Prostate gland (tissue), 2 donors: ENCODE measurements at regions not wholly inside any gene's neighbourhood (a gene's known extent, or its start where the extent isn't known, plus 50 kb on each side); places are given as distances from the start of the nearest gene placed in this dataset.

Experiments
- CTCF ChIP-seq, 4 experiments: fragments of 200-600 bp in 2 of 4; fragments of 450-650 bp in 2 of 4; sonication (generic) in 2 of 4; IDR thresholded peaks; 1 replicate in 3 of 4; 2 replicates in 1 of 4; pipeline ENCODE4 v1.5.1; 2016 to 2019; ENCODE audit warnings: antibody characterized with exemption in 4 of 4, mild to moderate bottlenecking in 2 of 4, moderate library complexity in 2 of 4
- POLR2A ChIP-seq: fragments of 450-650 bp; IDR thresholded peaks from one replicate; pipeline ENCODE4 v1.6.1; 2016; ENCODE audit warnings: antibody characterized with exemption, mild to moderate bottlenecking
- POLR2AphosphoS5 ChIP-seq: sonication (generic); formaldehyde crosslinking; IDR thresholded peaks from one replicate; pipeline ENCODE4 v1.6.1; 2017; ENCODE audit warnings: antibody characterized with exemption

- TF ChIP-seq CTCF (IDR thresholded peaks at IDR 0.05), result no peak
- TF ChIP-seq POLR2A, result no peak
- no peak for TF ChIP-seq POLR2AphosphoS5
These were observed 135.0 kb upstream of the COL8A1 start for GRCh38 chr3:99503350-99503749.
